Omental fat pad (tissue), 3 donors: ENCODE measurements at regions not wholly inside any gene's neighbourhood (a gene's known extent, or its start where the extent isn't known, plus 50 kb on each side); places are given as distances from the start of the nearest gene placed in this dataset.

Experiments used
- ATAC-seq: fragments of 150-250 bp; one replicate; pipeline ENCODE4 v1.9.1; 2016; ENCODE audit warnings: mild to moderate bottlenecking, moderate library complexity; ENCODE audit not compliant: low FRiP score
- DNase-seq: peaks from one replicate; pipeline ENCODE4 v3.0.0-alpha.2; 2019; ENCODE audit warnings: low spot score
- TF ChIP-seq, protein P1 (sequence below), 3 donors: fragments of 450-650 bp; IDR thresholded peaks; one replicate each; pipeline ENCODE4 v1.5.1; 2016 to 2017; ENCODE audit warnings: antibody characterized with exemption in 3 of 3, mild to moderate bottlenecking in 3 of 3, moderate library complexity in 2 of 3

DNA sequence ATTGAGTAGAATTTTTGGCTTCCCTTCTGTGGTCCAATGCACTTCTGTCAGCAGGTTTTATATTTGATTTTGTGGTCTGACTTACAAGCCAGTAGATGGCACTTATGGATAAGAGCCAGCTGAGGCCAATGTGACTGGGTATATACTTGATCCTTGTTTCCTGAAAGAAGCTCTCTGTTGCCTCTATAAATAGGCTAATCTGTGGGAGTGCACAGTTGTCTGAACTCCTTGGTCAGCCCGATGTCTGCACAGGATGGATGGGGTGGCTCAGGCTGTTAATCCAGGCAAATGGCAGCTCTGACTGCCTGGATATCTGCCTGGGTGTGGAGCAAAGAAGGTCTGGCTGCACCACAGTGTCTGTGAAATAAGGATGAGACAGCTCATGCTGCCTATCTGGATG is 1183.7 kb upstream of the PRMT6 start:
- TF ChIP-seq, protein P1, sequence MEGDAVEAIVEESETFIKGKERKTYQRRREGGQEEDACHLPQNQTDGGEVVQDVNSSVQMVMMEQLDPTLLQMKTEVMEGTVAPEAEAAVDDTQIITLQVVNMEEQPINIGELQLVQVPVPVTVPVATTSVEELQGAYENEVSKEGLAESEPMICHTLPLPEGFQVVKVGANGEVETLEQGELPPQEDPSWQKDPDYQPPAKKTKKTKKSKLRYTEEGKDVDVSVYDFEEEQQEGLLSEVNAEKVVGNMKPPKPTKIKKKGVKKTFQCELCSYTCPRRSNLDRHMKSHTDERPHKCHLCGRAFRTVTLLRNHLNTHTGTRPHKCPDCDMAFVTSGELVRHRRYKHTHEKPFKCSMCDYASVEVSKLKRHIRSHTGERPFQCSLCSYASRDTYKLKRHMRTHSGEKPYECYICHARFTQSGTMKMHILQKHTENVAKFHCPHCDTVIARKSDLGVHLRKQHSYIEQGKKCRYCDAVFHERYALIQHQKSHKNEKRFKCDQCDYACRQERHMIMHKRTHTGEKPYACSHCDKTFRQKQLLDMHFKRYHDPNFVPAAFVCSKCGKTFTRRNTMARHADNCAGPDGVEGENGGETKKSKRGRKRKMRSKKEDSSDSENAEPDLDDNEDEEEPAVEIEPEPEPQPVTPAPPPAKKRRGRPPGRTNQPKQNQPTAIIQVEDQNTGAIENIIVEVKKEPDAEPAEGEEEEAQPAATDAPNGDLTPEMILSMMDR (IDR thresholded peaks at IDR 0.05): no peak
- ATAC-seq (no peak), DNase-seq (no peak)

DNA sequence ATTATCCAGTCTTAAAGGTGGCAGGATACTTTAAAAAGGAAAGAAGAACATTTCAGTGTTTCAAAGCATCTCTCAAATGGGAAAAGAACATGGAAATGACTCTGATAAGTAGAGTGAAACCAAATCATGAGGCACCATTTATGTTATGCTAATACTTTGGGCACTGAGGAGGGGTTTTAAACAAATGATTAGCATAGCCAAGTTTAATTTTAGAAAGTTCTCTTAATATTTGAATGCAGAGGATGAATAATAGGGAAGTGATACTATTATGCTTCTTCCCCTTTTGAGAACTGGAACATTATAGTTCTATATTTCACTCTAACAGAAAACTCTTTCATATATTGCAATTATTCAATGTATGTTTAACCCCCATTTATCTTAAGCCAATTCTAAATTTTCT is 1181.9 kb upstream of the PRMT6 start:
- no peak for DNase-seq

DNA sequence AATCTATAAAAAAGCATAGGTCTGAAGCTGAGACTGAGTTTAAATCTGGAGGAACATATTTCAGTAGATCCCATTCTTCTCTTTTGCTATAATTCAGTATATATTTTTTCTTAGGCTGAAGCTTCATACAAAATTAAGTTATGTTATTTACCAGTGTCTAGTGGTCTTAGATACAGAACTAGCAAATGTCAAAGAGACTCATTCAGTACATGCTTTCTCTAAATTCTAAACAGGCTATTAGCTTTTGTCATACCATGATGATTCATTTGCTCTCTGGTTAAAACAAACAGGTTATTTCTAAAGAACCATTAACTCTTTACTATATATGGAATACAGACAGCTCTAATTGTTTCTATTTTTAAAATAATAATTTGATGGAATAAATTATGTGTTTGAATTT is 1170.2 kb upstream of the PRMT6 start:
- TF ChIP-seq, protein P1 (IDR thresholded peaks at IDR 0.05): no peak
- DNase-seq (no peak), ATAC-seq (no peak)

More for the DNA sequence above, 1181.9 kb upstream of the PRMT6 start:
- TF ChIP-seq, protein P1 (IDR thresholded peaks at IDR 0.05): no peak
- ATAC-seq: no peak

DNA sequence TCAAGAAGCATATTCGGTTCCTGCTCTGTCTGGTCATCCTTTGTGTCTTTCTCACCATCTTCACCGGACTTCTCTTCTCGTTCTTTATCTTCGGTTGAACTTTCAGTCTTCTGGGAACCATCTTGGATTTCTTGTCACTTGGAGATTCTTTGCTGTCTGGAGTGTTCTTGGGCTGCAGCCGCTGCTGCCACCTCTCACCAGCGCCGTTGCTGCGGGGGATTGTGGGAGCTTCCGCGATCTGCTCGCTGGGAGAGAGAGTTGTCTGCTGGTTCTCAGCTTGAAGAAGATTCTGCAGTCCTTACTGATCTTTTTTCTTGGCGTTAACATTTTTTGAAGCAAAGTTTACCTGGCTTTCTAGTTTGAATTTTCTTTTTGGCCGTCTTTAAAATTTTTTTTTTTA is 1165.2 kb upstream of the PRMT6 start:
- ATAC-seq (no peak), DNase-seq (no peak)
- TF ChIP-seq, protein P1 (IDR thresholded peaks at IDR 0.05): no peak

DNA sequence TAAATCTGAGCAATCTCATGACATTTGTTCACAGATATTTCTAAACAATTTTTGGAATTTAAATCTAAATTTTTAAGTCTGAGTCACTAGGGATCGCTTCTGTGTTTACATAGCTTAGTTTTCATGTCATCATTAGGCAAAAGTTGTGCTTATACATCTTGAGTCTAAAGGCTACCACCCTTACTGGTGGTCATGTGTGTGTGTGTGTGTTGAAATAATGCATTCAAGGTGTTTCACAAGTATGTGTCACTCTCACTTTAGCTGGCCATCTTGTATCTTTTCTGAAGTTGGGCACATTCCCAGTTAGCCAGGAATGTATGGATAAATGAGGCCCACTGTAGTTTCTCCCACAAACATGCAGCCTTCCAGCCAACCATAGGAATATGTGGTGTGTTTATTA is 1162.5 kb upstream of the PRMT6 start:
- no peak for DNase-seq
- no peak for ATAC-seq
- TF ChIP-seq, protein P1 (IDR thresholded peaks at IDR 0.05): no peak

DNA sequence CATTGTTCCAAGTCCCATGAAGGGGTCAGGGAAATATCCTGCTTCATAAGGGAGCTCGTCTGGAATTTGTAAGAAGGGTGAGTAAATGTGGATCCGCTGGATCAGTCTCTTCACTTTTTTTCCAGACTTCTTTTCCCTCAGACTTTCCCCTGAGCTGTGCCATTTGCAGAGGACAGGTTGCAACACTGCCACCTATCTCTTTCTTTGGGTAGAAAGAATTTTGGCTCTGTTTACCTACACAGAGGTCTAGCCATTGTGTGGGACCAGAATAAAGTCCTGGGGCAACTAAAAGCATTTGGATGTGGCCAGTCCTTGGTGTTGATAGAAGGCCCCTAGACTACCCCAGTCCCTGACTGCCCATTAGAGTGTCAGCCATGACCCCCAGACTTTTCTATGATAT is 1146.7 kb upstream of the PRMT6 start:
- TF ChIP-seq, protein P1 (IDR thresholded peaks at IDR 0.05): no peak
- DNase-seq (no peak), ATAC-seq (no peak)

DNA sequence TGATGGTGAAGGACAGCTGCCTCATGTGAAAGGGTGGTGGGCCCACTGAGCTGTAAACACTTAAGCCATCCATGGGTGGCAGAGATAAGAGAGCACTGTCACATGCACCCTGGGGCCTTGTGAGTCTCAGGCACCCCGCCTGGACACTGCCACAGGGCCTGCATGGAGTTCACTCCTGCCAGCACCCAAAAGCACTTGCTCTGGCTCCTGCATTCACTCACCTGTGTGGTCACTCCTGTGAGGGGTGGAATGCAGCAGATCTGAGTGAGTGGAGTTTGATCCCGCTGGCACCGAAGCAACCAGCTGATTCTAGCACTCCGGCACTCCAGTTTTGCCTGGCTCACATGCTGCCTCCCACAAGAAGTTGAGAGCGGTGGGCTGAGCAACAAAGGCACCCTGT is 1142.1 kb upstream of the PRMT6 start:
- ATAC-seq (no peak), DNase-seq (no peak)
- TF ChIP-seq, protein P1 (IDR thresholded peaks at IDR 0.05): no peak
